WTC11 (cell line): ENCODE measurements at regions not wholly inside any gene's neighbourhood (a gene's known extent, or its start where the extent isn't known, plus 50 kb on each side); places are given as distances from the start of the nearest gene placed in this dataset.

Source experiments
- ATAC-seq: fragments of 200-7000 bp; cut with Tn5 transposase; 2 replicates; pipeline ENCODE4 v1.10.0; 2021; ENCODE audit warnings: mild to moderate bottlenecking, moderate library complexity
- CTCF ChIA-PET: fragments of 300-600 bp; sonication (Branson Sonifier 250); formaldehyde crosslinking; loops from one replicate; lab custom pipeline; 2021; ENCODE audit warnings: antibody characterized with exemption; lab: Charles Lee
- POLR2A ChIA-PET: fragments of 350-600 bp; sonication (Branson Sonifier 250); formaldehyde crosslinking; loops from one replicate; lab custom pipeline; 2021; ENCODE audit warnings: antibody characterized with exemption; lab: Charles Lee
- DNase-seq: peaks from one replicate; pipeline ENCODE4 v3.0.0; 2021; ENCODE audit warnings: low spot score
- H3K27ac Mint-ChIP-seq: 2 replicates; pipeline ENCODE4 v1.8.0; 2021; ENCODE audit warnings: mixed read lengths
- H3K27me3 Mint-ChIP-seq: 2 replicates; pipeline ENCODE4 v1.8.0; 2021; ENCODE audit warnings: low read depth, mild to moderate bottlenecking, moderate library complexity, mixed read lengths
- H3K36me3 Mint-ChIP-seq: 2 replicates; pipeline ENCODE4 v1.8.0; 2021; ENCODE audit warnings: mixed read lengths
- H3K4me1 Mint-ChIP-seq: 2 replicates; pipeline ENCODE4 v1.8.0; 2022; ENCODE audit warnings: mixed read lengths
- H3K4me3 Mint-ChIP-seq: 2 replicates; pipeline ENCODE4 v1.8.0; 2021; ENCODE audit warnings: mild to moderate bottlenecking, moderate library complexity, mixed read lengths
- H3K9me3 Mint-ChIP-seq: 2 replicates; pipeline ENCODE4 v1.8.0; 2021; ENCODE audit warnings: mixed read lengths
- ATF6 ChIP-seq: sonication (generic); formaldehyde crosslinking; IDR thresholded peaks from 2 replicates; pipeline ENCODE4 v1.8.1; 2023; ENCODE audit warnings: mild to moderate bottlenecking, missing genetic modification reagents
- CREB1 ChIP-seq: sonication (generic); formaldehyde crosslinking; IDR thresholded peaks from 2 replicates; pipeline ENCODE4 v1.8.0; 2023; ENCODE audit warnings: mild to moderate bottlenecking, missing genetic modification reagents
- E2F4 ChIP-seq: sonication (generic); formaldehyde crosslinking; IDR thresholded peaks from 2 replicates; pipeline ENCODE4 v1.8.1; 2022; ENCODE audit warnings: low read depth, mild to moderate bottlenecking, moderate library complexity, missing genetic modification reagents, borderline replicate concordance
- EMX1 ChIP-seq: fragments of 250-450 bp; sonication (Bioruptor Pico); IDR thresholded peaks from 2 replicates; pipeline ENCODE4 v1.8.0; 2021; ENCODE audit warnings: mild to moderate bottlenecking
- HMGA2 ChIP-seq: fragments of 250-450 bp; sonication (Bioruptor Pico); IDR thresholded peaks from 2 replicates; pipeline ENCODE4 v1.4.0; 2021; ENCODE audit warnings: mild to moderate bottlenecking, moderate library complexity
- JUN ChIP-seq: sonication (generic); formaldehyde crosslinking; IDR thresholded peaks from 2 replicates; pipeline ENCODE4 v1.8.0; 2023; ENCODE audit warnings: mild to moderate bottlenecking, missing genetic modification reagents
- NFATC4 ChIP-seq: fragments of 250-450 bp; sonication (Bioruptor Pico); IDR thresholded peaks from 2 replicates; pipeline ENCODE4 v1.9.0; 2021; ENCODE audit warnings: mild to moderate bottlenecking
- OVOL2 ChIP-seq: fragments of 250-450 bp; sonication (Bioruptor Pico); IDR thresholded peaks from 2 replicates; pipeline ENCODE4 v1.9.0; 2021; ENCODE audit warnings: mild to moderate bottlenecking, borderline replicate concordance
- PREB ChIP-seq: sonication (generic); formaldehyde crosslinking; IDR thresholded peaks from 2 replicates; pipeline ENCODE4 v1.8.1; 2022; ENCODE audit warnings: mild to moderate bottlenecking, missing genetic modification reagents, moderate library complexity, borderline replicate concordance
- RELA ChIP-seq: sonication (generic); formaldehyde crosslinking; IDR thresholded peaks from 2 replicates; pipeline ENCODE4 v1.8.1; 2022; ENCODE audit warnings: missing genetic modification reagents, mild to moderate bottlenecking, borderline replicate concordance
- SMAD3 ChIP-seq: sonication (generic); formaldehyde crosslinking; IDR thresholded peaks from 2 replicates; pipeline ENCODE4 v1.8.0; 2022; ENCODE audit warnings: missing genetic modification reagents, mild to moderate bottlenecking, borderline replicate concordance
- TEAD4 ChIP-seq: sonication (generic); formaldehyde crosslinking; IDR thresholded peaks from 2 replicates; pipeline ENCODE4 v1.8.0; 2022; ENCODE audit warnings: mild to moderate bottlenecking, missing genetic modification reagents
- ZNF219 ChIP-seq: sonication (generic); formaldehyde crosslinking; IDR thresholded peaks from 2 replicates; pipeline ENCODE4 v1.8.0; 2023; ENCODE audit warnings: missing genetic modification reagents, mild to moderate bottlenecking, borderline replicate concordance
- ZNF263 ChIP-seq: sonication (generic); formaldehyde crosslinking; IDR thresholded peaks from 2 replicates; pipeline ENCODE4 v1.8.1; 2022; ENCODE audit warnings: low read depth, mild to moderate bottlenecking, moderate library complexity, missing genetic modification reagents
- ZNF281 ChIP-seq: sonication (generic); formaldehyde crosslinking; IDR thresholded peaks from 2 replicates; pipeline ENCODE4 v1.8.0; 2023; ENCODE audit warnings: mild to moderate bottlenecking, missing genetic modification reagents
- ZNF416 ChIP-seq: fragments of 250-450 bp; sonication (Bioruptor Pico); IDR thresholded peaks from 2 replicates; pipeline ENCODE4 v1.9.0; 2021; ENCODE audit warnings: mild to moderate bottlenecking, inconsistent platforms
- ZNF423 ChIP-seq: fragments of 250-450 bp; sonication (Bioruptor Pico); IDR thresholded peaks from 2 replicates; pipeline ENCODE4 v2.1.2; 2022; ENCODE audit warnings: mild to moderate bottlenecking, moderate library complexity
- ZSCAN18 ChIP-seq: fragments of 250-450 bp; sonication (Bioruptor Pico); IDR thresholded peaks from 2 replicates; pipeline ENCODE4 v2.1.2; 2022; ENCODE audit warnings: mild to moderate bottlenecking, moderate library complexity
- TF ChIP-seq, protein P1 (sequence below): sonication (generic); formaldehyde crosslinking; IDR thresholded peaks from 2 replicates; pipeline ENCODE4 v1.8.1; 2023; ENCODE audit warnings: mild to moderate bottlenecking, moderate library complexity, missing genetic modification reagents
- TF ChIP-seq, protein P2 (sequence below): sonication (generic); formaldehyde crosslinking; IDR thresholded peaks from 2 replicates; pipeline ENCODE4 v1.8.1; 2022; ENCODE audit warnings: mild to moderate bottlenecking, moderate library complexity, missing genetic modification reagents

GRCh38 chr4:111748157-111748556, 397.1 kb upstream of the FAM241A start:
- Mint-ChIP-seq H3K36me3 (no peaks in the 10 kb centered on the region), H3K4me1 (peaks cover 26% of the 10 kb centered on the region), H3K9me3 (no peaks in the 10 kb centered on the region), H3K27ac (no peak overlapping the region), H3K27me3 (no peaks in the 10 kb centered on the region), H3K4me3 (no peak overlapping the region)
- ATAC-seq (peak; percentile 71), DNase-seq (no peak)
- POLR2A ChIA-PET, result no interaction called here
- CTCF ChIA-PET, result no interaction called here
- TF ChIP-seq SMAD3 (CRISPR knock-in tag) (no peak), E2F4 (no peak), TEAD4 (CRISPR knock-in tag) (no peak), CREB1 (no peak), NFATC4 (no peak), RELA (CRISPR knock-in tag) (no peak), ZNF219 (no peak), ZNF263 (CRISPR knock-in tag) (no peak), EMX1 (CRISPR knock-in tag) (no peak), ZNF416 (CRISPR knock-in tag) (no peak), ZSCAN18 (CRISPR knock-in tag) (no peak), ZNF423 (CRISPR knock-in tag) (no peak), ZNF281 (CRISPR knock-in tag) (no peak), OVOL2 (CRISPR knock-in tag) (no peak), ATF6 (CRISPR knock-in tag) (no peak)
- TF ChIP-seq, protein P1, sequence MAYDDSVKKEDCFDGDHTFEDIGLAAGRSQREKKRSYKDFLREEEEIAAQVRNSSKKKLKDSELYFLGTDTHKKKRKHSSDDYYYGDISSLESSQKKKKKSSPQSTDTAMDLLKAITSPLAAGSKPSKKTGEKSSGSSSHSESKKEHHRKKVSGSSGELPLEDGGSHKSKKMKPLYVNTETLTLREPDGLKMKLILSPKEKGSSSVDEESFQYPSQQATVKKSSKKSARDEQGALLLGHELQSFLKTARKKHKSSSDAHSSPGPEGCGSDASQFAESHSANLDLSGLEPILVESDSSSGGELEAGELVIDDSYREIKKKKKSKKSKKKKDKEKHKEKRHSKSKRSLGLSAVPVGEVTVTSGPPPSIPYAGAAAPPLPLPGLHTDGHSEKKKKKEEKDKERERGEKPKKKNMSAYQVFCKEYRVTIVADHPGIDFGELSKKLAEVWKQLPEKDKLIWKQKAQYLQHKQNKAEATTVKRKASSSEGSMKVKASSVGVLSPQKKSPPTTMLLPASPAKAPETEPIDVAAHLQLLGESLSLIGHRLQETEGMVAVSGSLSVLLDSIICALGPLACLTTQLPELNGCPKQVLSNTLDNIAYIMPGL, result no peak
- TF ChIP-seq, protein P2, sequence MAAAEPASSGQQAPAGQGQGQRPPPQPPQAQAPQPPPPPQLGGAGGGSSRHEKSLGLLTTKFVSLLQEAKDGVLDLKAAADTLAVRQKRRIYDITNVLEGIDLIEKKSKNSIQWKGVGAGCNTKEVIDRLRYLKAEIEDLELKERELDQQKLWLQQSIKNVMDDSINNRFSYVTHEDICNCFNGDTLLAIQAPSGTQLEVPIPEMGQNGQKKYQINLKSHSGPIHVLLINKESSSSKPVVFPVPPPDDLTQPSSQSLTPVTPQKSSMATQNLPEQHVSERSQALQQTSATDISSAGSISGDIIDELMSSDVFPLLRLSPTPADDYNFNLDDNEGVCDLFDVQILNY (CRISPR knock-in tag), result no peak

DNA sequence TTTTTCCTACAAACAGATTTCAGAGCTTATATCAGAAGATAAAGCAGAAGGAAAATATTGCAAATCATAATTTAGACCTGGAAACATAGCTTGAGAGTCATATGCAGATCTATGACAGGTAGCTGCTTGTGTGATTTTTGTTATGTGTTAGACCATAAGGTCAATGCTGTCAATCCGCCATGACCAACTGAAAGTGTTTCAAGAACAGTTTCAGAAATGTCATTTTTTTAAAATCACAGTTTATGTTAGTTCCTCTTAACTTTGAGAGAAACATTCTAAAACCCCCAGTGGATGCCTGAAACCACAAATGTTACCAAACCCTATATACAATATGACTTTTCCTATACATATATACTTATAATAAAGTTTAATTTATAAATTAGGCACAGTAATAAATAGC, 391.3 kb upstream of the FAM241A start:
- CTCF ChIA-PET, result no interaction called here
- H3K9me3 Mint-ChIP-seq, result no peaks in the 10 kb centered on the region; the same call in 1 of the 2 replicates
- H3K4me1 Mint-ChIP-seq, result peaks cover 18% of the 10 kb centered on the region
- no peak for DNase-seq
- no peak overlapping the region for H3K27ac Mint-ChIP-seq
- no peak overlapping the region for H3K4me3 Mint-ChIP-seq
- no peaks in the 10 kb centered on the region for H3K27me3 Mint-ChIP-seq
- POLR2A ChIA-PET, result no interaction called here
- no peaks in the 10 kb centered on the region for H3K36me3 Mint-ChIP-seq
- no peak for ATAC-seq
- TF ChIP-seq HMGA2 (no peak), ZNF219 (no peak), OVOL2 (CRISPR knock-in tag) (no peak), PREB (no peak), JUN (no peak)
- TF ChIP-seq, protein P2 (CRISPR knock-in tag), result no peak
